NB4 (cell line): ENCODE measurements at regions not wholly inside any gene's neighbourhood (a gene's known extent, or its start where the extent isn't known, plus 50 kb on each side); places are given as distances from the start of the nearest gene placed in this dataset.

Source experiments
- MAX ChIP-seq: IDR thresholded peaks from 2 replicates; pipeline ENCODE4 v1.6.1; 2011; ENCODE audit warnings: low read depth, low read length
- MYC ChIP-seq: IDR thresholded peaks from 2 replicates; pipeline ENCODE4 v1.6.1; 2011; ENCODE audit warnings: low read depth, low read length
- POLR2A ChIP-seq: IDR thresholded peaks from 2 replicates; pipeline ENCODE4 v1.6.1; 2011; ENCODE audit warnings: mild to moderate bottlenecking; ENCODE audit not compliant: insufficient read length; ENCODE audit errors: extremely low read depth
- TF ChIP-seq, protein P1 (sequence below): IDR thresholded peaks from one replicate; pipeline ENCODE4 v1.5.1; 2012; ENCODE audit warnings: low read depth, low read length

DNA sequence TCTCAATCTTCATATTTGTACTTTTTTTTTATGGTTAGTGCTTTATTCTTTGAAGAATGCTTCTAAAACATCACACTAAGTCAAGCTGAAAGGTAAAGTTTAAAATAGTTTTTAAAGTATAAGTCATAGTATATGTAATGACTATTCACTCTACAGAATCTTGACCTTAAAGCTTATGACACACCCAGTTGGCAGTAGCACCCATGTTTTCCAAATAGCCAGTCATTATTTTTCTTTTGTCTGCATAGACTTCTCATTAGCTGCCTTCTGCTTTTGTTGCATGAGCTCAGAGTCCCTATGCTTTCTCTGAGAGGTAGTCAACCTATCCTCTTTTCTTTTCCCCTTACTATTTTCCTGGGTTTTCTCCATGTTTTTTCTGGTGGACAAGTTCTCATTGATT lies 231.5 kb downstream of the PCDH18 start:
- TF ChIP-seq, protein P1, sequence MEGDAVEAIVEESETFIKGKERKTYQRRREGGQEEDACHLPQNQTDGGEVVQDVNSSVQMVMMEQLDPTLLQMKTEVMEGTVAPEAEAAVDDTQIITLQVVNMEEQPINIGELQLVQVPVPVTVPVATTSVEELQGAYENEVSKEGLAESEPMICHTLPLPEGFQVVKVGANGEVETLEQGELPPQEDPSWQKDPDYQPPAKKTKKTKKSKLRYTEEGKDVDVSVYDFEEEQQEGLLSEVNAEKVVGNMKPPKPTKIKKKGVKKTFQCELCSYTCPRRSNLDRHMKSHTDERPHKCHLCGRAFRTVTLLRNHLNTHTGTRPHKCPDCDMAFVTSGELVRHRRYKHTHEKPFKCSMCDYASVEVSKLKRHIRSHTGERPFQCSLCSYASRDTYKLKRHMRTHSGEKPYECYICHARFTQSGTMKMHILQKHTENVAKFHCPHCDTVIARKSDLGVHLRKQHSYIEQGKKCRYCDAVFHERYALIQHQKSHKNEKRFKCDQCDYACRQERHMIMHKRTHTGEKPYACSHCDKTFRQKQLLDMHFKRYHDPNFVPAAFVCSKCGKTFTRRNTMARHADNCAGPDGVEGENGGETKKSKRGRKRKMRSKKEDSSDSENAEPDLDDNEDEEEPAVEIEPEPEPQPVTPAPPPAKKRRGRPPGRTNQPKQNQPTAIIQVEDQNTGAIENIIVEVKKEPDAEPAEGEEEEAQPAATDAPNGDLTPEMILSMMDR = no peak
- TF ChIP-seq MAX = no peak
- TF ChIP-seq POLR2A = no peak
- TF ChIP-seq MYC = no peak
